Neuronal stem cell (in vitro differentiated cells): ENCODE measurements at regions not wholly inside any gene's neighbourhood (a gene's known extent, or its start where the extent isn't known, plus 50 kb on each side); places are given as distances from the start of the nearest gene placed in this dataset.
A peak's percentile ranks its signal among the peaks of the same experiment; 100 is the strongest.

Experiments
- DNase-seq: peaks from one replicate; pipeline ENCODE4 v3.0.0-alpha.2; 2013; ENCODE audit warnings: low spot score
- H2AFZ ChIP-seq: one replicate; pipeline ENCODE4 v1.6.1; 2013; ENCODE audit warnings: mild to moderate bottlenecking, low read length, inconsistent platforms
- H2AK5ac ChIP-seq: 2 replicates; pipeline ENCODE4 v1.6.1; 2013; ENCODE audit warnings: low read depth, mild to moderate bottlenecking, inconsistent platforms, low read length, moderate library complexity, mixed read lengths
- H2BK120ac ChIP-seq: 2 replicates; pipeline ENCODE4 v1.6.1; 2013; ENCODE audit warnings: low read depth, mild to moderate bottlenecking, inconsistent platforms, low read length, moderate library complexity, mixed read lengths
- H2BK12ac ChIP-seq: one replicate; pipeline ENCODE4 v1.6.1; 2013; ENCODE audit warnings: low read length, inconsistent platforms
- H2BK15ac ChIP-seq: 2 replicates; pipeline ENCODE4 v1.6.1; 2013; ENCODE audit warnings: mild to moderate bottlenecking, low read length, inconsistent platforms, mixed read lengths
- H2BK5ac ChIP-seq: one replicate; pipeline ENCODE4 v1.6.1; 2013; ENCODE audit warnings: inconsistent platforms, mild to moderate bottlenecking, low read length, moderate library complexity
- H3K14ac ChIP-seq: one replicate; pipeline ENCODE4 v1.6.1; 2013; ENCODE audit warnings: low read length, inconsistent platforms
- H3K18ac ChIP-seq: 2 replicates; pipeline ENCODE4 v1.6.1; 2013; ENCODE audit warnings: low read length, inconsistent platforms
- H3K23ac ChIP-seq: 2 replicates; pipeline ENCODE4 v1.6.1; 2013; ENCODE audit warnings: low read depth, mild to moderate bottlenecking, mixed read lengths, low read length, inconsistent platforms; ENCODE audit not compliant: poor library complexity
- H3K27ac ChIP-seq: replicated peaks from 3 replicates; pipeline ENCODE4 v1.5.1; 2013; ENCODE audit warnings: low read length, inconsistent platforms
- H3K27me3 ChIP-seq, 3 experiments: 2 replicates each; pipeline ENCODE4 v1.6.1; 2013; ENCODE audit warnings: low read length in 3 of 3, mild to moderate bottlenecking in 2 of 3, inconsistent platforms in 1 of 3, low read depth in 1 of 3, mixed read lengths in 1 of 3, moderate library complexity in 1 of 3; ENCODE audit not compliant: control insufficient read depth in 3 of 3, insufficient read depth in 3 of 3
- H3K36me3 ChIP-seq, 2 donors: replicated peaks in 1 of 2; 2 replicates each; pipeline ENCODE4 v1.6.1; 2013; ENCODE audit warnings: low read length in 2 of 2; ENCODE audit not compliant: control insufficient read depth in 2 of 2, insufficient read depth in 2 of 2
- H3K4ac ChIP-seq: 2 replicates; pipeline ENCODE4 v1.6.1; 2013; ENCODE audit warnings: inconsistent platforms, mild to moderate bottlenecking, low read length, moderate library complexity
- H3K4me1 ChIP-seq, 2 donors: 1 replicate in 1 of 2; 2 replicates in 1 of 2; pipeline ENCODE4 v1.6.1; 2013; ENCODE audit warnings: low read length in 2 of 2, low read depth in 1 of 2; ENCODE audit not compliant: control insufficient read depth in 2 of 2, insufficient read depth in 1 of 2
- H3K4me2 ChIP-seq: one replicate; pipeline ENCODE4 v1.6.1; 2013; ENCODE audit warnings: mild to moderate bottlenecking, low read length, inconsistent platforms; ENCODE audit not compliant: insufficient read depth, poor library complexity, severe bottlenecking
- H3K4me3 ChIP-seq, 2 donors: 2 replicates each; pipeline ENCODE4 v1.5.1; 2013; ENCODE audit warnings: low read length in 2 of 2, mild to moderate bottlenecking in 2 of 2, inconsistent platforms in 1 of 2, moderate library complexity in 1 of 2
- H3K79me1 ChIP-seq: one replicate; pipeline ENCODE4 v1.6.1; 2013; ENCODE audit warnings: low read depth, mild to moderate bottlenecking, inconsistent platforms, low read length, moderate library complexity
- H3K9ac ChIP-seq: one replicate; pipeline ENCODE4 v1.6.1; 2013; ENCODE audit warnings: mild to moderate bottlenecking, low read depth, low read length, inconsistent platforms; ENCODE audit not compliant: poor library complexity
- H3K9me3 ChIP-seq, 2 donors: replicated peaks in 1 of 2; 2 replicates each; pipeline versions ENCODE3 to v1.6.1; 2013; ENCODE audit warnings: low read length in 2 of 2, mild to moderate bottlenecking in 2 of 2, inconsistent platforms in 1 of 2, low read depth in 1 of 2, mixed read lengths in 1 of 2, moderate library complexity in 1 of 2; ENCODE audit not compliant: control insufficient read depth in 2 of 2, insufficient read depth in 1 of 2
- H4K8ac ChIP-seq: one replicate; pipeline ENCODE4 v1.6.1; 2013; ENCODE audit warnings: low read depth, mild to moderate bottlenecking, inconsistent platforms, low read length, moderate library complexity
- H4K91ac ChIP-seq: one replicate; pipeline ENCODE4 v1.6.1; 2013; ENCODE audit warnings: low read length, low read depth, mild to moderate bottlenecking, inconsistent platforms; ENCODE audit not compliant: poor library complexity
- WGBS, 2 donors: extraction: QIAGEN DNeasy Blood & Tissue Kit; methylation state at CpG; one replicate each; pipeline ENCODE4 v1.1.7; 2013; ENCODE audit warnings: missing lambda C conversion rate in 2 of 2, mixed read lengths in 1 of 2; ENCODE audit not compliant: insufficient read length in 2 of 2, insufficient replicate concordance in 1 of 2; ENCODE audit errors: extremely low coverage in 2 of 2; 5-methylcytosine and 5-hydroxymethylcytosine counted together

- no peak overlapping the region for H4K91ac ChIP-seq
- no peaks in the 10 kb centered on the region for H3K9me3 ChIP-seq
- no peaks in the 10 kb centered on the region for H3K36me3 ChIP-seq
- H3K14ac ChIP-seq: no peak overlapping the region
- H2AK5ac ChIP-seq: no peak overlapping the region
- no peak overlapping the region for H2BK120ac ChIP-seq
- no peak overlapping the region for H3K18ac ChIP-seq
- no peak for DNase-seq
- no peak overlapping the region for H3K23ac ChIP-seq
- H3K79me1 ChIP-seq: no peaks in the 10 kb centered on the region
- H2AFZ ChIP-seq: no peak overlapping the region
- H4K8ac ChIP-seq: no peak overlapping the region
- H2BK12ac ChIP-seq: no peak overlapping the region
- H3K27ac ChIP-seq: no peak overlapping the region
- H3K4me2 ChIP-seq: no peak overlapping the region
- no peak overlapping the region for H3K4ac ChIP-seq
- no peak overlapping the region for H2BK15ac ChIP-seq
- H3K27me3 ChIP-seq: no peaks in the 10 kb centered on the region
- H3K4me3 ChIP-seq: no peak overlapping the region
- H2BK5ac ChIP-seq: no peak overlapping the region
- no peak overlapping the region for H3K9ac ChIP-seq
- H3K4me1 ChIP-seq: no peaks in the 10 kb centered on the region
Observed at GRCh38 chr4:132991111-132991510, 158.0 kb upstream of the PCDH10 start.

GRCh38 chr4:132992686-132993085 is 156.4 kb upstream of the PCDH10 start:
- no peak overlapping the region for H3K23ac ChIP-seq
- no peak overlapping the region for H2BK120ac ChIP-seq
- no peak overlapping the region for H2AK5ac ChIP-seq
- no peak overlapping the region for H2BK15ac ChIP-seq
- DNase-seq: no peak
- no peak overlapping the region for H3K4ac ChIP-seq
- H2BK5ac ChIP-seq: no peak overlapping the region
- no peak overlapping the region for H3K27ac ChIP-seq
- H2AFZ ChIP-seq: peak overlapping the region; percentile 28
- H3K9me3 ChIP-seq: no peaks in the 10 kb centered on the region
- H3K4me1 ChIP-seq: no peaks in the 10 kb centered on the region
- WGBS, 2 donors: no CpG with 5 or more reads among the region's 2 CpGs
- H4K91ac ChIP-seq: no peak overlapping the region
- no peak overlapping the region for H2BK12ac ChIP-seq
- H3K14ac ChIP-seq: no peak overlapping the region
- no peak overlapping the region for H3K9ac ChIP-seq
- H3K27me3 ChIP-seq: no peaks in the 10 kb centered on the region
- H4K8ac ChIP-seq: no peak overlapping the region
- no peaks in the 10 kb centered on the region for H3K36me3 ChIP-seq
- H3K79me1 ChIP-seq: no peaks in the 10 kb centered on the region
- H3K4me2 ChIP-seq: no peak overlapping the region
- no peak overlapping the region for H3K18ac ChIP-seq
- no peak overlapping the region for H3K4me3 ChIP-seq

GRCh38 chr4:132998585-132999230 is 150.4 kb upstream of the PCDH10 start:
- Histone ChIP-seq H3K14ac (no peak overlapping the region), H3K4me3 (no peak overlapping the region), H3K9ac (no peak overlapping the region), H2AK5ac (no peak overlapping the region), H3K36me3 (no peaks in the 10 kb centered on the region), H2BK15ac (no peak overlapping the region), H3K4ac (no peak overlapping the region), H2BK12ac (no peak overlapping the region), H3K9me3 (no peaks in the 10 kb centered on the region), H2AFZ (no peak overlapping the region), H3K18ac (no peak overlapping the region), H3K4me2 (no peak overlapping the region), H2BK5ac (no peak overlapping the region), H4K8ac (no peak overlapping the region), H3K23ac (no peak overlapping the region), H4K91ac (no peak overlapping the region), H3K79me1 (no peaks in the 10 kb centered on the region), H3K27me3 (no peaks in the 10 kb centered on the region), H3K27ac (no peak overlapping the region), H2BK120ac (no peak overlapping the region), H3K4me1 (no peaks in the 10 kb centered on the region)
- no CpG with 5 or more reads among the region's 2 CpGs for WGBS, 2 donors
- no peak for DNase-seq

- Histone ChIP-seq H3K14ac (no peak overlapping the region), H4K91ac (no peak overlapping the region), H3K23ac (no peak overlapping the region), H2BK12ac (no peak overlapping the region), H2BK120ac (no peak overlapping the region), H3K27ac (no peak overlapping the region), H3K9ac (no peak overlapping the region), H3K4ac (no peak overlapping the region), H3K4me1 (no peaks in the 10 kb centered on the region), H3K4me3 (no peak overlapping the region), H4K8ac (no peak overlapping the region), H3K9me3 (no peaks in the 10 kb centered on the region), H2AK5ac (no peak overlapping the region), H3K79me1 (no peaks in the 10 kb centered on the region), H2AFZ (peak overlapping the region; percentile 29), H2BK5ac (no peak overlapping the region), H3K4me2 (no peak overlapping the region), H3K36me3 (no peaks in the 10 kb centered on the region), H3K27me3 (no peaks in the 10 kb centered on the region), H2BK15ac (no peak overlapping the region), H3K18ac (no peak overlapping the region)
- WGBS, 2 donors: no CpG with 5 or more reads among the region's 3 CpGs
- no peak for DNase-seq
Observed at GRCh38 chr4:133000012-133000411, 149.1 kb upstream of the PCDH10 start.
